Stomach (tissue), 4 donors: ENCODE measurements at regions not wholly inside any gene's neighbourhood (a gene's known extent, or its start where the extent isn't known, plus 50 kb on each side); places are given as distances from the start of the nearest gene placed in this dataset.

Source experiments
- CTCF ChIP-seq, 7 experiments: fragments of 450-650 bp in 4 of 7; fragments of 200-600 bp in 3 of 7; sonication (generic) in 3 of 7; IDR thresholded peaks; one replicate each; pipeline ENCODE4 v1.5.1; 2016 to 2019; ENCODE audit warnings: antibody characterized with exemption in 7 of 7, control low read depth in 2 of 7, mild to moderate bottlenecking in 1 of 7
- EP300 ChIP-seq: sonication (generic); formaldehyde crosslinking; IDR thresholded peaks from one replicate; pipeline ENCODE4 v1.6.1; 2017; ENCODE audit warnings: antibody characterized with exemption
- POLR2A ChIP-seq, 4 donors: fragments of 450-650 bp; IDR thresholded peaks; one replicate each; pipeline ENCODE4 v1.6.1; 2016; ENCODE audit warnings: antibody characterized with exemption in 4 of 4, control low read depth in 2 of 4, mild to moderate bottlenecking in 1 of 4, moderate library complexity in 1 of 4
- POLR2AphosphoS5 ChIP-seq, 3 donors: sonication (generic); formaldehyde crosslinking; IDR thresholded peaks; one replicate each; pipeline ENCODE4 v1.6.1; 2016; ENCODE audit warnings: antibody characterized with exemption in 3 of 3

- no peak for TF ChIP-seq POLR2A (IDR thresholded peaks at IDR 0.05)
- no peak for TF ChIP-seq CTCF (IDR thresholded peaks at IDR 0.05)
- no peak for TF ChIP-seq EP300
- TF ChIP-seq POLR2AphosphoS5 (IDR thresholded peaks at IDR 0.05), result no peak
Measured at GRCh38 chr4:129543299-129543698, 447.3 kb downstream of the C4orf33 start.
